ENCODE measurements at regions not wholly inside any gene's neighbourhood (a gene's known extent, or its start where the extent isn't known, plus 50 kb on each side); places are given as distances from the start of the nearest gene placed in this dataset.
"Not testable (repeated sequence)": the region's sequence is repeated elsewhere in the genome, so short reads cannot be mapped to it uniquely, and the experiment has no call there.

- no peak for FAIRE-seq
These were observed 198.3 kb downstream of the CASP12 start for GRCh38 chr11:104699981-104700380.

GRCh38 chr11:104695065-104695463 is 203.2 kb downstream of the CASP12 start:
- no peak for FAIRE-seq

- FAIRE-seq, result no peak
These were observed 203.8 kb downstream of the CASP12 start for GRCh38 chr11:104694259-104695064.

- no peak for FAIRE-seq
These were observed 205.5 kb downstream of the CASP12 start for GRCh38 chr11:104692751-104693150.

DNA sequence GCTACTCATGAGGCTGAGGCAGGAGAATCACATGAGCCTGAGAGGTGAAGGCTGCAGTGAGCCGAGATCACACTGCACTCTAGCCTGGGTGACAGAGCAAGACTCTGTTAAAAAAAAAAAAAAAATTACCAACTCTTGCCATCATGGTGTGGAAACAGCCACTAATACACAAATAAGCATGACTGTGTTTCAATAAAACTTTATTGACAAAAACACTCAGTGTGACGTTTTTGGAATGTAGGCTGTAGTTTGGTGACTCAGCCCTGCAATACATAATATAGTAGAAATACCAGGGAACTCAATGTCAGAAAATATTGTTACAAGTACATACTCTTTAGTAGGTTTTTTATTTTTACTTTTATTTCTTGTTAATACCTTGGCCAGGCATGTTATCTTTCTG is 207.1 kb downstream of the CASP12 start:
- FAIRE-seq, result no peak

DNA sequence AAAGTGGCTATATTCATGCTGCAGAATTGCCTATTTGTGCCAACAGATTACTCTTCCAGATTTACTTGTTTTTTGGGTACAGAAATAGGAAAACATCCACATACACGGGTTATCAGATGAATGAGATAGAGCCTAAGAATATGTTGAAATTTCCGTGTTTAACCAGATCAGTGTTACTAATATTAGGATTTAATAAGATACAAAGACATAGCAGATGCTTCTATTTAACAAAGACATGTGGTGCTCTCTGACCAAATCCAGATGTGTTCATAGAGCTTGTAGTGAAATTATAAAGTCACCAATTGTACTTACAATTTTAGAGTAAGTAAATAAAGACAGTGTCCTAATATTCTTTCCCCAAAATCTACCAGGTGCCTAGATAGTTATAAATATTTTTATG is 208.0 kb downstream of the CASP12 start:
- no peak for FAIRE-seq

DNA sequence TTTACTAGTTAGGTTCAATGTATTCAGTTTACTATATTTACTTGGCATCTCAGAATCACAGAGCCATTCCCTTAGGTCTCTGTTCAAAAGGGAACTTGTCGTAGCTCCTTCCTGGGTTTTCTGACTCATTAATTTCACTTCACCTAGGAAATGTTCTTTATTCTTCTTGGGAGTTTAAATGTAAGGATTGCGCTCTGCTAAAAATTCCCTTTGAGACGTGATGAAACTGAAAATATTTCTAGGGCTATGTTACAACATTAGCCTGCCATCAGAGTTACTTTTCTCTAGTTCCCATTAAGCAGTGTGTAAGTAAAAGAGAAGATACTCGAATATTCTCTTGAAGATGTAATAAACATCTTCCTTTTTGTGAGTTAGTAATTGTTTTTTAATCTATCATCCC is 209.5 kb downstream of the CASP12 start:
- FAIRE-seq, result no peak

DNA sequence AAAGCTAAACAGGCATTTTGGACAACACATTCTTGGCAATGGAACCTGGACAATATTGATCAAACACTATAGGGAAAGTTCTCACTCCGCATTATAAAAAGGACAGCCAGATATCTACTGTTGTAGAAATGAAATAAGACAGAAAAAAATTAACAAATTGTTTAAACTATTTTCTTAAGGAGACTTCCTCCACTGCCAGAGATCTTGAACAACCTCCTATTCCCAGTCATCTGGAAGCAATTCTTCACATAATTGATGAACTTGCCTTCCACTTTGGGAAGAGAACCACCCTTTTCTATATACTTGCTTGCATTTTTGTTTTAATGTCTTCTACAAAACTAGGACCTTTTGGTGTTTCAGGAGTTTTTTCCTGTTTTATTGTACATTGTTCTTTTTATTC is 216.1 kb downstream of the CASP12 start:
- FAIRE-seq, result no peak

GRCh38 chr11:104679258-104679657 is 219.0 kb downstream of the CASP12 start:
- FAIRE-seq, result no peak

DNA sequence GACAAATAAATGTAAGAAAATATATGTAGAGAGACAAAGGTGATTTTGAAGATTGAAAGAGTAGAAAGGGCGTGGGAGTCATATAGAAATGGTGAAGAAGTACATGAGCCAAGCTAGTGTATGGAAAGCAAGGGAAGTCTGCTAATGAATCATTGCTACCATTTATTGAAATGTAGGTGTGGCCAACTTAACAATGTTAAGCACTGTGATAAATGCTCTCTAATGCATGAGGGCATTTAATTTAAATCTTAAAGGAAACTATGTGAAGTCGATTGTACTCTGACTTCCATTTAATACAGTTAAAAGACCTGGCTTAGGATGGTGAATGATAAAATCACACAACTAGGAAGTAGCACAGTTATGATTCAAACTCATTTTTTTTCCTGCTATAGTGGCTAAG is 219.9 kb downstream of the CASP12 start:
- FAIRE-seq, result no peak

DNA sequence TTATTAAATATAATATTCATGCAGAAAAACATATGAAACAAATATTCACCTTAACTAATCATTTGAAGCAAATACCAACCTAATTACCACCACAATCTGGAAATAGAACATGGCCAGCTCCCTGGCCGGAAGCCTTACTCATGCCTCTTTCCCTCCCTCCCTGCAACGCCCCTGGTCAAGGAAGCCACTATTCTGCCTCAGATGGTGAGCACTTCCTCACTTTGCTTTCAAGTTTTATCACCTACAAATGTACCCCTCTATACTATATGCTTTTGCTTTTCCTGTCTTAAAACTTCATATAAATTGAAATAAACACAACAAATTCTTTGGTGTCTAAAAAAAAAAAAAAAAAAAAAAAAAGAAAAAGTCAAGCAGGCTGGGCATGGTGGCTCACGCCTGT is 221.2 kb downstream of the CASP12 start:
- not testable (repeated sequence) for FAIRE-seq

DNA sequence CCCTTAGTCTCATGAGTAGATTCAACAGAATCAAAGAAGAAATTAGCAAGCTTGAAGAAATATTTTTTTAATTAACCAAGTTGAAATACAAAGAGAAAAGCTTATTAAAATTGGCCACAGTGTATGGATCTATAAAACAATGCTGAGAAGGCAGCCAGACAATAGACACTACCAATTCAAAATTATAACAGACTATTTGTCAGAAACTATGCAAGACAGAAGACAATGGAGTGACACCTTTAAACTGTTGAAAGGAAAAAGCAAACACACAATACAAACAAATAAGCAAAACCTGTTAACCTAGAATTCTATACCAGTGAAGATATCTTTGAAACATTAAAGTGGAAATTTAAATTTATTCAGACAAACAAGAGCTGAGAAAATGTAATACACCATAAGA is 225.4 kb downstream of the CASP12 start:
- no peak for FAIRE-seq

DNA sequence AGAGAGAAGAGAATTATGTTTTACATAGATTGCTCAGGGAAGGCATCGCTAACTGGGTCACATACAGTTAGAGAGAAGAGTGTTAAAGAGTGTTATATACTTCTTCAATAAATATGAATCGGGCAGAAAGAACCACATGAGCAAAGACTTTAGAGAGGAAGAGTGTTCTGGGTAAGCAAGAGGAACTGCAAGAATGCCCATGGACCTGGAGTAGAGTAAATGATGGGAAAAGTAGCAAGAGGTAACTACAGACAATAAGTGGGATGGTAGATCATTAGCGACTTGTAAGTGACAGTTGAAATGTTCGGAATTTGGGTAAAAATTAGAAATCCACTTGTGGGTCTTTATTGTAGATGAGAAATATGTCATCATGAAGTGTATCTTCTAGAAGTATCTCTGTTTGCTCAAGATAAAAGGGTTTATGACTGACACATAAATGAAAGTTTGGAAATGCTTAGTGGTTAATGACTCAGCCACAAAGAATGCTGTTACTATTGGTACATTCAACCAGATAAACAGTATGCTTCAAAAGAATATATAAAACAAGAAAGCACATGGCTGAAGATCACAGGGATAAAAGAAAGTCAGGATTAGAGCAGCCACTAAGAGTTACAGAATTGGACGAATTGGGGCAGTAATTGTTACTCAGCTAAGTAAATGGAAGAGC is 229.3 kb downstream of the CASP12 start:
- no peak for FAIRE-seq

DNA sequence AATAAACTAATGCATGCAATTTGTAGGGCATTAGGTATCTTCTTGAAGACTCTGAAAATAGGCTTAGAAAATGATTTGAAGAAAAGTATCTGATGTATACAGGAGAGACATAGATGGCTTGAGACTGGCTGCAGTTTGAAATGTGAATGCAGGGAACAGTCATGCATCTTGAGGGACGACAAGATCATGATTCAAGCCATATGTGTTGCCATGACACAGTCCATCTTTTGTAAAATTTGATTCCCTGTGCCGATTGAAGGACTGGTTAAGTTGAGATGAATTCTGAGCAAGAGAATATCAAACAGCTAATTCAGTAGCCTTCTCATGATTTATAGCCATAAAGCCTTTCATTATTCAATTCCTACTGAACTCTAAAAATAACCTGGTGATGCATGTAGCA is 231.6 kb downstream of the CASP12 start:
- no peak for FAIRE-seq

DNA sequence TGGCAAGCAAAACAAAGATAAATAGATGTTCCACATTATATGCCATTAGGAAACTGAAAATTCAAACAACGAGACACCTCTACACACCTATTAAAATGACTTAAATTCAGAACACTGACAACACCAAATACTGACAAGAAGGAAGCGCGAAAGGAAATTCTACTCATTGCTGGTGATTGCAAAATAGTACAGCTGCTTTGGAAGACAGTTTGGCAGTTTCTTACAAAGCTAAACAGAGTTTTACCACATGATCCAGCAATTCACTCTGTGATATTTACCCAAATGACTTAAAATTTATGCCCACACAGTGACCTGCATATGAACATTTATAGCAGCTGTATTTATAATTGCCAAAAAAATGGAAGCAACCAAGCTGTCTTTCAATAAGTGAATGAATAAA is 232.6 kb downstream of the CASP12 start:
- FAIRE-seq, result no peak

DNA sequence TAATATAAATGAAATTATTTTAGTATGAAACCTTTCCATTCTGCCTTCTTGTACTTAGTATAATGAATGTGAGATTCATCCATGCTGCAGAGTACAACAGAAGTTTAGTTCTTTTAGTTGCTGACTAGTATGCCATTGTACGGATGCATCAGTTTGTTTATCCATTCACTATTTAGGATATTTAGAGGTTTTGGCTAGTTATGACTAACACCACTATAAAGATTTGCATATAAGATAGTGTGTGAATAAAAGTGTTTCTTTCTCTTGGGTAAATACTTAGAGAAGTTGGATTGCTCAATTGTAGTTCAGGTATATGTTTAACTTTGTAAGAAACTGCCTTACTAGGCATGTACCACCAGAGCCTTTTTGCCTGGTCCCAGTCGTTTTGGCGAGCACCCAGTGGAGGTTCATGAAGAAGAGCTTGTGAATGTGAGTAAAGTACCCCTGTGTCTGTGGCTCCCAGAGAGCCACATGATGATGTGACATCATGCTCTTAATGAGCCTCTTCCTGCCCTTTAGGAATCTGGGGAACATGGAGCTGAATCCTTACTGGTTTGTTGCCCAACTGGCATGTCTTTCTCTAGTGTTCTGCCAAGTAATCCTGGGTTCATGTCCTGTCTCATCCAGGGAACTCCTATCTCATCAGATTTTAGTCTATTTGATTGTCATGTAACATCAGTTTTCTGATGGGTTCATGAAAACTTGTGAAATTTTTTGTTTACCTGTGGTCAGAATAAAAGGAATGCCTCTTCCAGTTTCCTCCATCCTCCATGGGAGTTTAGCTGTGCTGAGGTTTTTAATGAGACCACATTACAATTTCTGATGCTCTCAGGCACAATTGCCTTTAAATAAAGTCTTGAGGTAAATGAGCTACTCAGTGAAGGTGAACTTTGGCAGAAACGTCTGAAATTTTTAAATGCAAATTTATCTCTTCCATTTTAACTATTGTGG is 234.8 kb downstream of the CASP12 start:
- no peak for FAIRE-seq

DNA sequence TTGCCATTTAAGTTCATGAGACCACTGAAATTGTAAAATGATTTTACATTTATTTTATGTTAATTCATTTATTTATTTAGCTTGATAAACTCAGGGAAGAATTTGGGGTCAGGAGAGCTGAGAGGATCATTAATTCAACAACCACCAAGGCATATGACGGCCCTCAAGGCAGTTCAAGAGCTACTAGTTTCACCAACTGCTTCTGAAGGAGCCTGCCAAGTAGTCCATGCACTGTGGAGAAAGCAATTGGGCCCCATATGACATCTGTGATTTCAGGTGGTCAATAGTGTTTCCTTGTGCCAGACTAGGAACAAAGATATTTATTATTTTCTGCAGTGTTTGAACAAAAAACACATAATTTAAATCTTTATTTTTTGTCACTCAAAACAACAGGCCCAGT is 236.4 kb downstream of the CASP12 start:
- FAIRE-seq, result no peak

- no peak for FAIRE-seq
These were observed 236.8 kb downstream of the CASP12 start for GRCh38 chr11:104661471-104661870.

GRCh38 chr11:104658177-104658576 is 240.1 kb downstream of the CASP12 start:
- FAIRE-seq, result no peak

DNA sequence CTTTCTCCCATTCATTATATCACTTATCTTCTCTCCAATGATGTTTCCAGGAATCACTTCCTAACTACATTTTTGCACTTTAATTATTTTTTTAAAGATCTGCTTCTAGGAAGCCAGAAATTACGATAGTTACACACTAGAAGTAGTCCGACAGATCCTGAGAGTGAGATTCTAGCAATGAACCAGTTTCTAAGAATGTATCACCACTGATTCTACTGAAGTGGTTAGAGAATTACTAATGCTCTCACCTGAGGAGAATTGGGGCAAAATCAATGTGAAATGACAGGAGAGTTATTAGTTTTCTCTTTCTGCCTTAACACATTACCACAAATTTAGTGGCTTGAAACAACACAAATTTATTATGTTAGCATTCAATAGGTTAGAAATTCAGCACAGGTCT is 241.2 kb downstream of the CASP12 start:
- no peak for FAIRE-seq

GRCh38 chr11:104655066-104655465 is 243.2 kb downstream of the CASP12 start:
- FAIRE-seq, result no peak

GRCh38 chr11:104654181-104654813 is 244.0 kb downstream of the CASP12 start:
- no peak for FAIRE-seq

GRCh38 chr11:104653407-104653806 is 244.9 kb downstream of the CASP12 start:
- no peak for FAIRE-seq
